ENCODE measurements at regions not wholly inside any gene's neighbourhood (a gene's known extent, or its start where the extent isn't known, plus 50 kb on each side); places are given as distances from the start of the nearest gene placed in this dataset.

DNA sequence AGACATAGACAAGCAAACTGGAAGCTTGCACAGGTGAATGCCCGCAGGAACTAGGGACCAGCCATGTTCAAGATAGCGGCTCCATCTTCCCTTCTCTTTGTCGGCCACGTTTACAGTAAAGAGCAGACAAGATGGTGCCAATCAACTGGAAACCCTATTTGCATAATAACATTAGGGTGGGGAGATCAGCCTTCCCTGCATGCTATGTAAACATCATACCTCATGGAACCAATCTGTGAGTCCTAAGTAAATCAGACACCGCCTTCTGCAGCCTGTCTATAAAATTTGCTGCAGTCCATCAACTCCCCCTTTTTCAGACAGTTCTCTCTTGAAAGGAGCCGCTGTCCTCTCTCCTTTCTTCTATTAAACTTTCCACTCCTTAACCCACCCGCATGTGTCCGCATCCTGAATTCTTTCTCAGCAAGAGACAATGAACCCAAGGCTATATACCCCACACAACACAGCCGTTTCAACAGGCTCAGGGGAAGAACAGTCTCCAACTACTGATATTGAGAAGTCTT is 384.4 kb downstream of the EIPR1 start:
- no peak overlapping the region for H3K4me3 ChIP-seq (ENCODE audit: insufficient read depth, low read depth, low read length)
- H3K14ac ChIP-seq (replicated peaks; ENCODE audit: low read depth, low read length): no peak overlapping the region
- no peak overlapping the region for H3K18ac ChIP-seq (ENCODE audit: low read depth, low read length)
- POLR2A ChIA-PET (ENCODE audit: unreplicated experiment): no interaction called here
- H3K9me3 ChIP-seq (ENCODE audit: control insufficient read depth, insufficient read depth, low read length): peaks cover 13% of the 10 kb centered on the region; the same call in 1 of the 2 replicates
- no peak overlapping the region for H3K23ac ChIP-seq (ENCODE audit: low read depth, low read length)
- no peak overlapping the region for H3K56ac ChIP-seq (ENCODE audit: extremely low read depth, insufficient read depth, low read length)
- no peak overlapping the region for H4K8ac ChIP-seq (ENCODE audit: low read depth in 2 of 2, low read length in 2 of 2)
- intact Hi-C loops (cut with micrococcal nuclease): no loop called here
- H4K5ac ChIP-seq (ENCODE audit: low read depth, low read length): no peak overlapping the region
- H3K9me1 ChIP-seq (ENCODE audit: insufficient read depth, low read length): no peaks in the 10 kb centered on the region
- TF ChIP-seq RCOR1 (IDR thresholded peaks at IDR 0.05; ENCODE audit: insufficient replicate concordance, low read length) (no peak), MAFK (IDR thresholded peaks at IDR 0.05; ENCODE audit: low read depth, low read length) (no peak), BHLHE40 (IDR thresholded peaks at IDR 0.05; ENCODE audit: low read depth, low read length) (no peak), NFE2L2 (IDR thresholded peaks at IDR 0.05; ENCODE audit: low read depth, low read length) (no peak)
- dilution Hi-C loops (cut with HindIII; ENCODE audit: low sequenced_read_pairs, unreplicated experiment): no loop called here
- no TSS peak for BruUV-seq (replicated peaks)
- no peak overlapping the region for H2AK9ac ChIP-seq (replicated peaks; ENCODE audit: low read depth, low read length, poor library complexity)
- no peaks in the 10 kb centered on the region for H3K4me1 ChIP-seq (ENCODE audit: control insufficient read depth, insufficient read depth, low read length)
- H3K4me2 ChIP-seq (ENCODE audit: low read depth, low read length): no peak overlapping the region
- no peak overlapping the region for H3K27ac ChIP-seq (ENCODE audit: insufficient read depth, low read length)
- no peak overlapping the region for H2BK5ac ChIP-seq (ENCODE audit: low read depth, low read length, poor library complexity, severe bottlenecking)
- H4K91ac ChIP-seq (ENCODE audit: insufficient read depth, low read depth, low read length): no peak overlapping the region
- H2BK120ac ChIP-seq (ENCODE audit: low read depth, low read length): no peak overlapping the region
- no peak overlapping the region for H2BK20ac ChIP-seq (ENCODE audit: low read depth, low read length)
- no peak overlapping the region for H2BK15ac ChIP-seq (ENCODE audit: low read depth, low read length)
- no peaks in the 10 kb centered on the region for H3K27me3 ChIP-seq (ENCODE audit: control insufficient read depth, insufficient read depth, low read length)
- H3K79me1 ChIP-seq (ENCODE audit: low read depth in 1 of 2, low read length in 2 of 2): no peaks in the 10 kb centered on the region
- no peak for ATAC-seq (ENCODE audit: low read depth)
- H3K4ac ChIP-seq (ENCODE audit: low read depth, low read length): no peak overlapping the region
- CTCF ChIA-PET: no interaction called here
- no peak overlapping the region for H3K9ac ChIP-seq (ENCODE audit: low read depth, low read length)
- 60% methylated on average over 2 of the region's 9 CpGs; no CpG with 5 or more reads in 1 of the 2 experiments for WGBS, 2 experiments (ENCODE audit: extremely low coverage in 2 of 2, insufficient read length in 1 of 2)
- H2AFZ ChIP-seq (replicated peaks; ENCODE audit: low read length, poor library complexity): no peak overlapping the region
- in situ Hi-C loops (cut with MboI; ENCODE audit: low sequenced_read_pairs): no loop called here
- H3K36me3 ChIP-seq (ENCODE audit: control insufficient read depth, insufficient read depth, low read length): no peaks in the 10 kb centered on the region
- no peak for DNase-seq
- no peak overlapping the region for H2AK5ac ChIP-seq (ENCODE audit: low read depth, low read length)
- no peaks in the 10 kb centered on the region for H4K20me1 ChIP-seq (ENCODE audit: insufficient read depth, low read length)
